GM12878 (cell line): ENCODE measurements at regions not wholly inside any gene's neighbourhood (a gene's known extent, or its start where the extent isn't known, plus 50 kb on each side); places are given as distances from the start of the nearest gene placed in this dataset.

ENCODE experiments used
- ATAC-seq: fragments of 200-7000 bp; cut with Tn5 transposase; 3 replicates; pipeline ENCODE4 v1.9.1; 2020; ENCODE audit warnings: mild to moderate bottlenecking, moderate library complexity
- BruUV-seq: library from RNA; stranded (reverse); fragments of 400-500 nt; replicated peaks from 2 replicates; lab custom pipeline; 2021; lab: Mats Ljungman, UMichigan
- CTCF ChIA-PET: fragments of 300-600 bp; sonication (Branson Sonifier 250); formaldehyde crosslinking; extraction: SDS; loops from one replicate; lab custom pipeline; 2021; ENCODE audit warnings: inconsistent platforms; lab: Yijun Ruan, JAX
- POLR2A ChIA-PET: fragments of 350-600 bp; formaldehyde crosslinking; extraction: SDS; loops from one replicate; lab custom pipeline; 2021; ENCODE audit warnings: inconsistent platforms; lab: Charles Lee
- RAD21 ChIA-PET: fragments of 300-600 bp; sonication (Branson Sonifier 250); formaldehyde crosslinking; loops from one replicate; lab custom pipeline; 2023; ENCODE audit warnings: antibody characterized with exemption; ENCODE audit not compliant: unreplicated experiment; lab: Charles Lee
- SMC1A ChIA-PET: fragments of 300-600 bp; sonication (Branson Sonifier 250); formaldehyde crosslinking; loops from one replicate; lab custom pipeline; 2023; ENCODE audit not compliant: unreplicated experiment, uncharacterized antibody; lab: Charles Lee
- DNase-seq: peaks from one replicate; pipeline ENCODE4 v3.0.0-alpha.2; 2011; ENCODE audit warnings: low read depth, low spot score
- FAIRE-seq: peaks from 3 replicates; lab custom pipeline; 2011; peaks lifted over from hg19 to GRCh38; lab: Jason Lieb, UNC
- H2AFZ ChIP-seq: 2 replicates; pipeline ENCODE4 v1.6.0; 2011; ENCODE audit warnings: low read depth, low read length, control low read depth; ENCODE audit not compliant: control insufficient read depth
- H3K27ac ChIP-seq: 2 replicates; pipeline ENCODE4 v1.5.1; 2011; ENCODE audit warnings: control low read depth; ENCODE audit not compliant: control insufficient read depth, insufficient read depth
- H3K27me3 ChIP-seq, 2 experiments: replicated peaks in 1 of 2; 2 replicates each; pipeline versions ENCODE4 v1.6.0 to v1.6.1; 2011; ENCODE audit warnings: low read length in 1 of 2; ENCODE audit not compliant: control insufficient read depth in 2 of 2, insufficient read depth in 2 of 2
- H3K36me3 ChIP-seq, 2 experiments: 2 replicates each; pipeline ENCODE4 v1.5.1; 2011; ENCODE audit warnings: low read length in 1 of 2; ENCODE audit not compliant: control insufficient read depth in 2 of 2, insufficient read depth in 2 of 2
- H3K4me1 ChIP-seq: 2 replicates; pipeline ENCODE4 v1.6.1; 2011; ENCODE audit warnings: mild to moderate bottlenecking, low read length, moderate library complexity, mixed read lengths; ENCODE audit not compliant: control insufficient read depth, insufficient read depth
- H3K4me2 ChIP-seq: 2 replicates; pipeline ENCODE4 v1.6.0; 2011; ENCODE audit warnings: control low read depth; ENCODE audit not compliant: control insufficient read depth, insufficient read depth
- H3K4me3 ChIP-seq: fragments of 200-600 bp; sonication (generic); 2 replicates; pipeline ENCODE4 v1.5.1; 2016
- H3K79me2 ChIP-seq: 2 replicates; pipeline ENCODE4 v1.6.0; 2011; ENCODE audit warnings: low read length; ENCODE audit not compliant: control insufficient read depth, insufficient read depth
- H3K9ac ChIP-seq: 2 replicates; pipeline ENCODE4 v1.8.0; 2011; ENCODE audit warnings: low read length, control low read depth, mixed read lengths; ENCODE audit not compliant: control insufficient read depth, insufficient read depth
- H3K9me3 ChIP-seq: replicated peaks from 3 replicates; pipeline ENCODE4 v1.5.1; 2011; ENCODE audit warnings: mild to moderate bottlenecking, low read length; ENCODE audit not compliant: control insufficient read depth, insufficient read depth
- H4K20me1 ChIP-seq: 2 replicates; pipeline ENCODE4 v1.6.0; 2011; ENCODE audit not compliant: control insufficient read depth, insufficient read depth
- CTCF ChIP-seq, 3 experiments: IDR thresholded peaks in 2 of 3; conservative IDR thresholded peaks in 1 of 3; 2 replicates each; pipeline ENCODE4 v1.5.1; 2011; ENCODE audit warnings: low read depth in 3 of 3, low read length in 3 of 3, mild to moderate bottlenecking in 3 of 3, control low read depth in 2 of 3, moderate library complexity in 2 of 3, inconsistent platforms in 1 of 3, mixed read lengths in 1 of 3; ENCODE audit not compliant: control insufficient read depth in 2 of 3, insufficient read depth in 1 of 3; ENCODE audit errors: extremely low read depth in 1 of 3
- E4F1 ChIP-seq: fragments of 450-650 bp; IDR thresholded peaks from 2 replicates; pipeline ENCODE4 v1.6.1; 2018; ENCODE audit warnings: borderline replicate concordance, mild to moderate bottlenecking; ENCODE audit not compliant: partially characterized antibody
- NBN ChIP-seq: fragments of 450-650 bp; IDR thresholded peaks from 2 replicates; pipeline ENCODE4 v1.6.1; 2016
- RAD21 ChIP-seq: IDR thresholded peaks from 2 replicates; pipeline ENCODE4 v1.6.1; 2011; ENCODE audit warnings: mild to moderate bottlenecking, low read depth, low read length, moderate library complexity; ENCODE audit not compliant: insufficient read depth
- SIN3A ChIP-seq: IDR thresholded peaks from 2 replicates; pipeline ENCODE4 v1.6.1; 2012; ENCODE audit warnings: low read depth, low read length, improper control_type of control experiment
- TCF12 ChIP-seq: IDR thresholded peaks from 2 replicates; pipeline ENCODE4 v1.6.1; 2011; ENCODE audit warnings: low read depth, mild to moderate bottlenecking, low read length
- ZSCAN29 ChIP-seq: fragments of 450-650 bp; IDR thresholded peaks from 2 replicates; pipeline ENCODE4 v1.6.1; 2017; ENCODE audit warnings: mild to moderate bottlenecking, moderate library complexity
- WGBS: methylation state at CpG from one replicate; pipeline ENCODE4 v1.1.6; 2016; ENCODE audit warnings: low lambda C conversion rate; ENCODE audit not compliant: insufficient replicate concordance, insufficient coverage; ENCODE audit errors: missing lambda C conversion rate; 5-methylcytosine and 5-hydroxymethylcytosine counted together
- in situ Hi-C: fragments of 300-500 bp; cut with MboI; formaldehyde crosslinking; loops from 9 replicates; pipeline ENCODE4 v1.14.3; 2018; ENCODE audit warnings: mixed read lengths
- intact Hi-C: fragments of 100-400 bp; cut with micrococcal nuclease; formaldehyde crosslinking; loops from one replicate; pipeline ENCODE4 v1.14.2; 2022; ENCODE audit not compliant: unreplicated experiment

DNA sequence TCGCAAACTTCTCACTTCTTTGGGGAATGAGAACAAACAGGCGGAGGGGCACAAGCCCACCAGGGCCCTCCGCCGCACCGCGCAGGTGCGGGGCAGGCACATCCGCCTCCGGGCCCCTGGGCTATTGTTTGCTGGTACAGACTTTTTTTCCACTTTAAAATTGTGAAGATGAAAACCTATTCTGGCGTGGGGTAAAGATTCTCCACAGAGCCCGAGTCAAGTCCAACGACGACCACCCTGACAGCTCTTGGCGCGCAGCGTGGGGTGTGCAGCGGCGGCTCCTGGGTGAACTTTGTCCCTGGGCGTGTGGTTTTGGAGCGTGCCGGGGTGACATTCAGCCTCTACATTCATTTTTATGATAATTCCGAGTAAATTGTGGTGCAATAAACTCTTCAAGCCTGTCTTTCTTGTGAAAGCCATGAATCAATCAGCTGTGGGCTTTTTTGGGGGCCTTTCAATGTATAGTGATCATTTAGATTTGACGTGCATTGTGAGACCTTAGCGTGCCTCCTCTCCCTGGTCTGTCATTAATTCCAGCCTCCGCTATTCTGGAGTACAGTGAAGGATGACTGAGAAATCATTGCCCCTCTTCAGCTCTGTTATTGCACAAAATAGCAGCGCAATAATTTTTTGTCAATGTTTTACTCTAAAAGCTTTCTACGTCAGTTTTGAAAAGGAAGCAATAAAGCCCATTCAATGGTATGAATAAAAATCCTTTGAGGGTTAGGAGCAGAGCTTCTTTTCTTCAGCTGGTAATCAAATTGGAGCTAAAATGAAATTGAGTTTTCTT is 90.0 kb downstream of the TEX29 start:
- CTCF ChIA-PET = no interaction called here
- SMC1A ChIA-PET = no interaction called here
- Histone ChIP-seq H3K27ac (no peak overlapping the region), H3K4me3 (no peak overlapping the region), H3K27me3 (no peaks in the 10 kb centered on the region; a peak in 2 of 4 replicates), H2AFZ (no peak overlapping the region), H3K4me1 (no peaks in the 10 kb centered on the region), H3K4me2 (no peak overlapping the region), H3K36me3 (no peaks in the 10 kb centered on the region), H3K9ac (no peak overlapping the region), H4K20me1 (no peaks in the 10 kb centered on the region), H3K79me2 (no peaks in the 10 kb centered on the region), H3K9me3 (no peaks in the 10 kb centered on the region)
- intact Hi-C loops = no loop called here
- no peak for FAIRE-seq
- 56% methylated on average over 27 of the region's 27 CpGs for WGBS
- no peak for ATAC-seq
- in situ Hi-C loops = no loop called here
- RAD21 ChIA-PET = no interaction called here
- POLR2A ChIA-PET = no interaction called here
- BruUV-seq = no TSS peak
- no peak for DNase-seq
- TF ChIP-seq SIN3A (no peak), ZSCAN29 (no peak), TCF12 (no peak), CTCF (IDR thresholded peaks at IDR 0.05 in 2 of 3, conservative IDR thresholded peaks at IDR 0.05 in 1 of 3; ENCODE audit: control insufficient read depth in 2 of 3, extremely low read depth in 1 of 3, insufficient read depth in 1 of 3, low read depth in 3 of 3, low read length in 3 of 3) (no peak), E4F1 (no peak), RAD21 (no peak), NBN (no peak)
